ENCODE measurements at regions not wholly inside any gene's neighbourhood (a gene's known extent, or its start where the extent isn't known, plus 50 kb on each side); places are given as distances from the start of the nearest gene placed in this dataset.

- ChIA-PET CTCF (no interaction called here), RAD21 (ENCODE audit: unreplicated experiment) (no interaction called here), POLR2A (no interaction called here), SMC1A (ENCODE audit: uncharacterized antibody, unreplicated experiment) (no interaction called here)
- H3K27me3 ChIP-seq (replicated peaks in 1 of 2; ENCODE audit: control insufficient read depth in 2 of 2, insufficient read depth in 2 of 2, low read length in 1 of 2) = no peaks in the 10 kb centered on the region
- H4K20me1 ChIP-seq (ENCODE audit: control insufficient read depth, insufficient read depth) = no peaks in the 10 kb centered on the region
- H3K9me3 ChIP-seq (replicated peaks; ENCODE audit: control insufficient read depth, insufficient read depth, low read length) = no peaks in the 10 kb centered on the region
- H3K4me2 ChIP-seq (ENCODE audit: control insufficient read depth, insufficient read depth) = no peak overlapping the region
- BruUV-seq (replicated peaks) = no TSS peak
- no peaks in the 10 kb centered on the region for H3K79me2 ChIP-seq (ENCODE audit: control insufficient read depth, insufficient read depth, low read length)
- intact Hi-C loops (cut with micrococcal nuclease; ENCODE audit: unreplicated experiment) (no loop called here), in situ Hi-C loops (cut with MboI) (no loop called here)
- 10% methylated on average over 3 of the region's 3 CpGs for WGBS (ENCODE audit: insufficient coverage, insufficient replicate concordance, low lambda C conversion rate, missing lambda C conversion rate)
- H3K27ac ChIP-seq (ENCODE audit: control insufficient read depth, insufficient read depth) = no peak overlapping the region
- H3K4me1 ChIP-seq (ENCODE audit: control insufficient read depth, insufficient read depth, low read length) = no peaks in the 10 kb centered on the region
- FAIRE-seq = no peak
- H3K9ac ChIP-seq (ENCODE audit: control insufficient read depth, insufficient read depth, low read length) = no peak overlapping the region
- no peak for DNase-seq (ENCODE audit: low read depth, low spot score)
- no peak overlapping the region for H2AFZ ChIP-seq (ENCODE audit: control insufficient read depth, low read depth, low read length)
- no peak overlapping the region for H3K4me3 ChIP-seq
- H3K36me3 ChIP-seq (ENCODE audit: control insufficient read depth in 2 of 2, insufficient read depth in 2 of 2, low read length in 1 of 2) = no peaks in the 10 kb centered on the region
- ATAC-seq = no peak
- TF ChIP-seq ZBTB40 (IDR thresholded peaks at IDR 0.05; ENCODE audit: borderline replicate concordance) = no peak
- TF ChIP-seq CUX1 (IDR thresholded peaks at IDR 0.05; ENCODE audit: insufficient replicate concordance, low read depth, low read length) = no peak
- TF ChIP-seq, protein P1, sequence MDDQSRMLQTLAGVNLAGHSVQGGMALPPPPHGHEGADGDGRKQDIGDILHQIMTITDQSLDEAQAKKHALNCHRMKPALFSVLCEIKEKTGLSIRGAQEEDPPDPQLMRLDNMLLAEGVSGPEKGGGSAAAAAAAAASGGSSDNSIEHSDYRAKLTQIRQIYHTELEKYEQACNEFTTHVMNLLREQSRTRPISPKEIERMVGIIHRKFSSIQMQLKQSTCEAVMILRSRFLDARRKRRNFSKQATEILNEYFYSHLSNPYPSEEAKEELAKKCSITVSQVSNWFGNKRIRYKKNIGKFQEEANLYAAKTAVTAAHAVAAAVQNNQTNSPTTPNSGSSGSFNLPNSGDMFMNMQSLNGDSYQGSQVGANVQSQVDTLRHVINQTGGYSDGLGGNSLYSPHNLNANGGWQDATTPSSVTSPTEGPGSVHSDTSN (IDR thresholded peaks at IDR 0.05; ENCODE audit: insufficient replicate concordance, low read depth, low read length) = no peak
- no peak for TF ChIP-seq ZNF622 (IDR thresholded peaks at IDR 0.05)
- TF ChIP-seq RAD51 (IDR thresholded peaks at IDR 0.05) = no peak
- TF ChIP-seq TCF3 (IDR thresholded peaks at IDR 0.05; ENCODE audit: borderline replicate concordance, insufficient read depth, low read depth, low read length) = no peak
- no peak for TF ChIP-seq ZNF207 (IDR thresholded peaks at IDR 0.05; ENCODE audit: borderline replicate concordance)
- TF ChIP-seq MEF2A (IDR thresholded peaks at IDR 0.05; ENCODE audit: insufficient read depth, low read depth, low read length) = no peak
- no peak for TF ChIP-seq POLR2AphosphoS5 (IDR thresholded peaks at IDR 0.05; ENCODE audit: low read length)
- TF ChIP-seq, protein P2, sequence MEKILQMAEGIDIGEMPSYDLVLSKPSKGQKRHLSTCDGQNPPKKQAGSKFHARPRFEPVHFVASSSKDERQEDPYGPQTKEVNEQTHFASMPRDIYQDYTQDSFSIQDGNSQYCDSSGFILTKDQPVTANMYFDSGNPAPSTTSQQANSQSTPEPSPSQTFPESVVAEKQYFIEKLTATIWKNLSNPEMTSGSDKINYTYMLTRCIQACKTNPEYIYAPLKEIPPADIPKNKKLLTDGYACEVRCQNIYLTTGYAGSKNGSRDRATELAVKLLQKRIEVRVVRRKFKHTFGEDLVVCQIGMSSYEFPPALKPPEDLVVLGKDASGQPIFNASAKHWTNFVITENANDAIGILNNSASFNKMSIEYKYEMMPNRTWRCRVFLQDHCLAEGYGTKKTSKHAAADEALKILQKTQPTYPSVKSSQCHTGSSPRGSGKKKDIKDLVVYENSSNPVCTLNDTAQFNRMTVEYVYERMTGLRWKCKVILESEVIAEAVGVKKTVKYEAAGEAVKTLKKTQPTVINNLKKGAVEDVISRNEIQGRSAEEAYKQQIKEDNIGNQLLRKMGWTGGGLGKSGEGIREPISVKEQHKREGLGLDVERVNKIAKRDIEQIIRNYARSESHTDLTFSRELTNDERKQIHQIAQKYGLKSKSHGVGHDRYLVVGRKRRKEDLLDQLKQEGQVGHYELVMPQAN (conservative IDR thresholded peaks at IDR 0.05) = no peak
- TF ChIP-seq HDGF (IDR thresholded peaks at IDR 0.05) = no peak
- no peak for TF ChIP-seq SP1 (IDR thresholded peaks at IDR 0.05; ENCODE audit: low read depth, low read length)
- TF ChIP-seq MEF2B (IDR thresholded peaks at IDR 0.05; ENCODE audit: partially characterized antibody, poor library complexity, severe bottlenecking) = no peak
Measured at GRCh38 chr4:22062676-22063075, 114.1 kb upstream of the KCNIP4 start.
